HUDEP-2 (cell line): ENCODE measurements at regions not wholly inside any gene's neighbourhood (a gene's known extent, or its start where the extent isn't known, plus 50 kb on each side); places are given as distances from the start of the nearest gene placed in this dataset.
"Not testable (repeated sequence)": the region's sequence is repeated elsewhere in the genome, so short reads cannot be mapped to it uniquely, and the experiment has no call there.

Experiments
- DNase-seq, 76 experiments: peaks; one replicate each; lab custom pipeline; 2025; ENCODE audit not compliant: unreplicated experiment in 76 of 76; lab: John Stamatoyannopoulos, UW

- DNase-seq, result no peak
These were observed 509.1 kb downstream of the PCNX1 start for GRCh38 chr14:71416392-71416791.

- DNase-seq, result peak in 61 of 76 experiments; percentile 3 to 81 (median 38)
These were observed 511.4 kb downstream of the PCNX1 start for GRCh38 chr14:71418532-71419245.

GRCh38 chr14:71423481-71423880, 508.7 kb upstream of the RGS6 start:
- DNase-seq, result no peak

GRCh38 chr14:71424941-71425340, 507.3 kb upstream of the RGS6 start:
- DNase-seq, result no peak

GRCh38 chr14:71426001-71426400, 506.2 kb upstream of the RGS6 start:
- DNase-seq, result no peak

GRCh38 chr14:71429902-71430301, 502.3 kb upstream of the RGS6 start:
- no peak for DNase-seq

- DNase-seq, result no peak
These were observed 501.9 kb upstream of the RGS6 start for GRCh38 chr14:71430321-71430677.

- no peak for DNase-seq
These were observed 501.4 kb upstream of the RGS6 start for GRCh38 chr14:71430678-71431376.

GRCh38 chr14:71432334-71433110, 499.7 kb upstream of the RGS6 start:
- no peak for DNase-seq

- no peak for DNase-seq
These were observed 498.9 kb upstream of the RGS6 start for GRCh38 chr14:71433303-71433702.

- not testable (repeated sequence) for DNase-seq
These were observed 496.6 kb upstream of the RGS6 start for GRCh38 chr14:71435641-71436040.

- DNase-seq, result no peak
These were observed 494.4 kb upstream of the RGS6 start for GRCh38 chr14:71437870-71438269.

GRCh38 chr14:71438684-71439083, 493.5 kb upstream of the RGS6 start:
- no peak for DNase-seq

- DNase-seq, result no peak
These were observed 491.1 kb upstream of the RGS6 start for GRCh38 chr14:71441126-71441525.

- no peak for DNase-seq
These were observed 488.0 kb upstream of the RGS6 start for GRCh38 chr14:71444030-71444822.

GRCh38 chr14:71448431-71449315, 483.6 kb upstream of the RGS6 start:
- no peak for DNase-seq

GRCh38 chr14:71449316-71450055, 482.7 kb upstream of the RGS6 start:
- no peak for DNase-seq

- DNase-seq, result no peak
These were observed 480.7 kb upstream of the RGS6 start for GRCh38 chr14:71451501-71451900.

- no peak for DNase-seq
These were observed 479.7 kb upstream of the RGS6 start for GRCh38 chr14:71452539-71452938.
